IMR-90 (cell line): ENCODE measurements at regions not wholly inside any gene's neighbourhood (a gene's known extent, or its start where the extent isn't known, plus 50 kb on each side); places are given as distances from the start of the nearest gene placed in this dataset.

Experiments used
- BHLHE40 ChIP-seq: fragments of 150-350 bp; IDR thresholded peaks from 2 replicates; pipeline ENCODE4 v1.6.1; 2016; ENCODE audit warnings: mild to moderate bottlenecking, low read depth, low read length
- CEBPB ChIP-seq: IDR thresholded peaks from 2 replicates; pipeline ENCODE4 v1.6.1; 2012; ENCODE audit warnings: low read depth, low read length, improper control_type of control experiment
- MAZ ChIP-seq: IDR thresholded peaks from 2 replicates; pipeline ENCODE4 v1.6.1; 2012; ENCODE audit warnings: low read depth, mild to moderate bottlenecking, low read length, improper control_type of control experiment, moderate library complexity, borderline replicate concordance
- MXI1 ChIP-seq: IDR thresholded peaks from 2 replicates; pipeline ENCODE4 v1.6.1; 2012; ENCODE audit warnings: low read depth, mild to moderate bottlenecking, low read length, moderate library complexity, borderline replicate concordance
- POLR2A ChIP-seq: IDR thresholded peaks from 2 replicates; pipeline ENCODE4 v1.6.1; 2012; ENCODE audit warnings: mild to moderate bottlenecking, low read depth, low read length
- SMC3 ChIP-seq: fragments of 150-350 bp; IDR thresholded peaks from 2 replicates; pipeline ENCODE4 v1.6.1; 2016; ENCODE audit warnings: low read depth, mild to moderate bottlenecking, antibody characterized with exemption, low read length, moderate library complexity
- TF ChIP-seq, protein P1 (sequence below): conservative IDR thresholded peaks from 2 replicates; pipeline ENCODE4 v1.5.1; 2012; ENCODE audit warnings: mild to moderate bottlenecking, low read depth, low read length, improper control_type of control experiment
- TF ChIP-seq, protein P2 (sequence below): fragments of 150-350 bp; IDR thresholded peaks from 2 replicates; pipeline ENCODE4 v1.6.1; 2017; ENCODE audit warnings: mild to moderate bottlenecking, antibody characterized with exemption, low read length, low read depth
- TF ChIP-seq, protein P3 (sequence below): fragments of 150-350 bp; IDR thresholded peaks from 2 replicates; pipeline ENCODE4 v1.6.1; 2016; ENCODE audit warnings: low read depth, mild to moderate bottlenecking, low read length, moderate library complexity, borderline replicate concordance

DNA sequence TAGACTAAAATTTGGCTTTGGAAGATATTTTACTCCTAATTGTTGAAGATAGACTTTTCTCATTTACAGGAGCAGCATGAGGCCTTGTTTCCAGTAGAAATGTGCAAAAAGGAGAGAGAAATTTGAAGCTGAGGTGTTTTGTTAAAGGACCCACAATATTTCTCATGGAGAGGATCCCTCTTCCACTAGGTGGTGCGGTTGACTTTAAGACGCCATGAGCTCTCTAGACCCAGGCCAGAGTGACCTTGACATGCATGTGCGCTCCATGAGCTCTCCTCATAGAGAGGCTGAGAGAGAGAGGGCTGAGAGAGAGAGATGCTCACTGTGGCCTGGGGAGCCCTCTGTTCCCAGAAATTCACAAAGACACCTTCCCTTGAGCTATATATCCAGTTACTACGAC lies 861.2 kb upstream of the EYS start:
- TF ChIP-seq, protein P1, sequence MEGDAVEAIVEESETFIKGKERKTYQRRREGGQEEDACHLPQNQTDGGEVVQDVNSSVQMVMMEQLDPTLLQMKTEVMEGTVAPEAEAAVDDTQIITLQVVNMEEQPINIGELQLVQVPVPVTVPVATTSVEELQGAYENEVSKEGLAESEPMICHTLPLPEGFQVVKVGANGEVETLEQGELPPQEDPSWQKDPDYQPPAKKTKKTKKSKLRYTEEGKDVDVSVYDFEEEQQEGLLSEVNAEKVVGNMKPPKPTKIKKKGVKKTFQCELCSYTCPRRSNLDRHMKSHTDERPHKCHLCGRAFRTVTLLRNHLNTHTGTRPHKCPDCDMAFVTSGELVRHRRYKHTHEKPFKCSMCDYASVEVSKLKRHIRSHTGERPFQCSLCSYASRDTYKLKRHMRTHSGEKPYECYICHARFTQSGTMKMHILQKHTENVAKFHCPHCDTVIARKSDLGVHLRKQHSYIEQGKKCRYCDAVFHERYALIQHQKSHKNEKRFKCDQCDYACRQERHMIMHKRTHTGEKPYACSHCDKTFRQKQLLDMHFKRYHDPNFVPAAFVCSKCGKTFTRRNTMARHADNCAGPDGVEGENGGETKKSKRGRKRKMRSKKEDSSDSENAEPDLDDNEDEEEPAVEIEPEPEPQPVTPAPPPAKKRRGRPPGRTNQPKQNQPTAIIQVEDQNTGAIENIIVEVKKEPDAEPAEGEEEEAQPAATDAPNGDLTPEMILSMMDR: no peak
- TF ChIP-seq, protein P2, sequence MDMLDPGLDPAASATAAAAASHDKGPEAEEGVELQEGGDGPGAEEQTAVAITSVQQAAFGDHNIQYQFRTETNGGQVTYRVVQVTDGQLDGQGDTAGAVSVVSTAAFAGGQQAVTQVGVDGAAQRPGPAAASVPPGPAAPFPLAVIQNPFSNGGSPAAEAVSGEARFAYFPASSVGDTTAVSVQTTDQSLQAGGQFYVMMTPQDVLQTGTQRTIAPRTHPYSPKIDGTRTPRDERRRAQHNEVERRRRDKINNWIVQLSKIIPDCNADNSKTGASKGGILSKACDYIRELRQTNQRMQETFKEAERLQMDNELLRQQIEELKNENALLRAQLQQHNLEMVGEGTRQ: no peak
- TF ChIP-seq, protein P3, sequence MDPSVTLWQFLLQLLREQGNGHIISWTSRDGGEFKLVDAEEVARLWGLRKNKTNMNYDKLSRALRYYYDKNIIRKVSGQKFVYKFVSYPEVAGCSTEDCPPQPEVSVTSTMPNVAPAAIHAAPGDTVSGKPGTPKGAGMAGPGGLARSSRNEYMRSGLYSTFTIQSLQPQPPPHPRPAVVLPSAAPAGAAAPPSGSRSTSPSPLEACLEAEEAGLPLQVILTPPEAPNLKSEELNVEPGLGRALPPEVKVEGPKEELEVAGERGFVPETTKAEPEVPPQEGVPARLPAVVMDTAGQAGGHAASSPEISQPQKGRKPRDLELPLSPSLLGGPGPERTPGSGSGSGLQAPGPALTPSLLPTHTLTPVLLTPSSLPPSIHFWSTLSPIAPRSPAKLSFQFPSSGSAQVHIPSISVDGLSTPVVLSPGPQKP: no peak
- TF ChIP-seq CEBPB (no peak), MAZ (no peak), MXI1 (no peak), SMC3 (no peak), BHLHE40 (no peak), POLR2A (no peak)
